ENCODE measurements at regions not wholly inside any gene's neighbourhood (a gene's known extent, or its start where the extent isn't known, plus 50 kb on each side); places are given as distances from the start of the nearest gene placed in this dataset.

DNA sequence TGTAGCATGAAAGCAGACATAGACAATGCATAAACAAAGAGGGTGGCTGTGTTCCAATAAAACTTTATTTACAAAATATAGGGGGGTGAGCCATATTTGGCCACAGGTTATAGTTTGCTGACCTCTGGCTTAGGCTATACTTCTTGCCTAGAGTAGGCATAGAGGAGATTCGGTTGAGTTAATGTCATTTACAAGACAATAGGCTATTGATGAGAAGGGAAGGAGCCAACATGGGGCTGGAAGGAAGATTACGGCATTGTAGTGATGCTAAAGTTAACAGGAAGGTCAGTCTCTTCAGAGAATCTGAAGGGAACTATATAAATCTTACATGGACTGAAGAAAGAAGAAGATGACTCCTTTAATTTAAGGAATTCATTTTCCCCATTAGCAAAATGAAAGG, 463.5 kb downstream of the HTR7 start:
- Histone ChIP-seq H3K4me3 (ENCODE audit: low read length) (no peak overlapping the region), H3K4me1 (ENCODE audit: insufficient read depth, low read length) (no peaks in the 10 kb centered on the region), H3K27ac (ENCODE audit: low read depth in 1 of 2, low read length in 2 of 2) (no peak overlapping the region), H3K9me3 (ENCODE audit: control insufficient read depth in 1 of 2, insufficient read depth in 1 of 2, low read length in 2 of 2) (no peaks in the 10 kb centered on the region), H3K27me3 (ENCODE audit: control insufficient read depth in 1 of 2, insufficient read depth in 2 of 2, low read length in 2 of 2) (no peaks in the 10 kb centered on the region), H3K36me3 (ENCODE audit: insufficient read depth, low read length) (no peaks in the 10 kb centered on the region)
- H3K4me3 Mint-ChIP-seq, result no peak overlapping the region
- H3K27me3 Mint-ChIP-seq, result no peaks in the 10 kb centered on the region
- H3K27ac Mint-ChIP-seq, result no peak overlapping the region
- ATAC-seq (ENCODE audit: poor library complexity), result no peak
- no peaks in the 10 kb centered on the region for H3K4me1 Mint-ChIP-seq (ENCODE audit: low read depth)
- TF ChIP-seq, protein P1, sequence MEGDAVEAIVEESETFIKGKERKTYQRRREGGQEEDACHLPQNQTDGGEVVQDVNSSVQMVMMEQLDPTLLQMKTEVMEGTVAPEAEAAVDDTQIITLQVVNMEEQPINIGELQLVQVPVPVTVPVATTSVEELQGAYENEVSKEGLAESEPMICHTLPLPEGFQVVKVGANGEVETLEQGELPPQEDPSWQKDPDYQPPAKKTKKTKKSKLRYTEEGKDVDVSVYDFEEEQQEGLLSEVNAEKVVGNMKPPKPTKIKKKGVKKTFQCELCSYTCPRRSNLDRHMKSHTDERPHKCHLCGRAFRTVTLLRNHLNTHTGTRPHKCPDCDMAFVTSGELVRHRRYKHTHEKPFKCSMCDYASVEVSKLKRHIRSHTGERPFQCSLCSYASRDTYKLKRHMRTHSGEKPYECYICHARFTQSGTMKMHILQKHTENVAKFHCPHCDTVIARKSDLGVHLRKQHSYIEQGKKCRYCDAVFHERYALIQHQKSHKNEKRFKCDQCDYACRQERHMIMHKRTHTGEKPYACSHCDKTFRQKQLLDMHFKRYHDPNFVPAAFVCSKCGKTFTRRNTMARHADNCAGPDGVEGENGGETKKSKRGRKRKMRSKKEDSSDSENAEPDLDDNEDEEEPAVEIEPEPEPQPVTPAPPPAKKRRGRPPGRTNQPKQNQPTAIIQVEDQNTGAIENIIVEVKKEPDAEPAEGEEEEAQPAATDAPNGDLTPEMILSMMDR (IDR thresholded peaks at IDR 0.05), result no peak
- DNase-seq, result no peak
- ChIA-PET POLR2A (no interaction called here), CTCF (no interaction called here)
- no peaks in the 10 kb centered on the region for H3K36me3 Mint-ChIP-seq (ENCODE audit: low read depth)
- intact Hi-C loops (cut with DNase I, micrococcal nuclease), result no loop called here
- H3K9me3 Mint-ChIP-seq, result no peaks in the 10 kb centered on the region

DNA sequence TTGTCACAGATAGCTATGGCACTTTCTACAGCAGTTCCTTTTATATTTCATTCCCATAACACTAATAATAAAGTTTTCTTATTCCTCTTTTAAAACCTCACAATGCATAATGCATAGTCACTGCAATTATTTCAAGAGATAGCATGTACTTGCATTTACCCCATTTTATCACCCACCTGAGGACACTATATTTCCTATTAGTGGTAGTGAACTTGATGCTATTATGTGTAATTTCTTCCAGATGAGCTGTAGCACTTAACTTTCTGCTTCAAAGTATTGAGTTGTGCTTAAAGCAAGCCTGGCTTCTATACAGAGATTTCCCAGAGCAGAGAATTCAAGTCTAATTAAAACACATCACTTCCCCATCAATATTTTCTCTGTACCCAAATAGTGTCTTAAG, 461.1 kb downstream of the HTR7 start:
- H3K27ac Mint-ChIP-seq, result no peak overlapping the region
- no peaks in the 10 kb centered on the region for H3K9me3 Mint-ChIP-seq
- CTCF ChIA-PET, result no interaction called here
- no peaks in the 10 kb centered on the region for H3K4me1 ChIP-seq (ENCODE audit: insufficient read depth, low read length)
- H3K4me1 Mint-ChIP-seq (ENCODE audit: low read depth), result no peaks in the 10 kb centered on the region
- H3K27me3 ChIP-seq (ENCODE audit: control insufficient read depth in 1 of 2, insufficient read depth in 2 of 2, low read length in 2 of 2), result no peaks in the 10 kb centered on the region
- DNase-seq (no peak), ATAC-seq (ENCODE audit: poor library complexity) (no peak)
- intact Hi-C loops (cut with DNase I, micrococcal nuclease), result no loop called here
- H3K9me3 ChIP-seq (ENCODE audit: control insufficient read depth in 1 of 2, insufficient read depth in 1 of 2, low read length in 2 of 2), result no peaks in the 10 kb centered on the region
- TF ChIP-seq, protein P1 (IDR thresholded peaks at IDR 0.05), result no peak
- no peak overlapping the region for H3K4me3 Mint-ChIP-seq
- no peaks in the 10 kb centered on the region for H3K36me3 Mint-ChIP-seq (ENCODE audit: low read depth)
- no peak overlapping the region for H3K27ac ChIP-seq (ENCODE audit: low read depth in 1 of 2, low read length in 2 of 2)
- H3K36me3 ChIP-seq (ENCODE audit: insufficient read depth, low read length), result no peaks in the 10 kb centered on the region
- no peaks in the 10 kb centered on the region for H3K27me3 Mint-ChIP-seq
- H3K4me3 ChIP-seq (ENCODE audit: low read length), result no peak overlapping the region
- POLR2A ChIA-PET, result no interaction called here

DNA sequence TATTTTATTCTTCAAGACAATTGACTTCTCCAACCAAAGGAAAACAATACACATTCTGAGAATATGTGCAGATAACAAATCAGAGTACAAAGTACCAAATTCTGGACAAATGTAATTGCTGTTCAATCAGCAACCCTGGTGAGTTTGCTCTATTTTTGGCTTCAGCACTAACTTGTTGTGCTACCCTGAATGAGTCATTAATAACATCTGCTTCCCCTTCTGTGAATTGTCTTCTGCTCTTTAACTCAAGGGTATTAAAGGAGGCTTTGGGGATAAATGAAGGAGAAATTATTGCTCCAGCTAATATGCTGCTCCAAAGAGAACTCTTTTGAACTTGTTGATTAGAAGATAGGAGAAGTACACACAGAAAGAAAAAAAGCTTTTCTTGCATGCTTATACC, 459.3 kb downstream of the HTR7 start:
- no peak overlapping the region for H3K4me3 Mint-ChIP-seq
- DNase-seq, result no peak
- H3K4me1 Mint-ChIP-seq (ENCODE audit: low read depth), result no peaks in the 10 kb centered on the region
- intact Hi-C loops (cut with DNase I, micrococcal nuclease), result no loop called here
- no peaks in the 10 kb centered on the region for H3K27me3 Mint-ChIP-seq
- no peaks in the 10 kb centered on the region for H3K27me3 ChIP-seq (ENCODE audit: control insufficient read depth in 1 of 2, insufficient read depth in 2 of 2, low read length in 2 of 2)
- no peak for ATAC-seq (ENCODE audit: poor library complexity)
- H3K4me1 ChIP-seq (ENCODE audit: insufficient read depth, low read length), result no peaks in the 10 kb centered on the region
- H3K9me3 ChIP-seq (ENCODE audit: control insufficient read depth in 1 of 2, insufficient read depth in 1 of 2, low read length in 2 of 2), result no peaks in the 10 kb centered on the region
- H3K36me3 Mint-ChIP-seq (ENCODE audit: low read depth), result no peaks in the 10 kb centered on the region
- POLR2A ChIA-PET, result no interaction called here
- H3K27ac Mint-ChIP-seq, result no peak overlapping the region
- H3K4me3 ChIP-seq (ENCODE audit: low read length), result no peak overlapping the region
- no peaks in the 10 kb centered on the region for H3K36me3 ChIP-seq (ENCODE audit: insufficient read depth, low read length)
- H3K9me3 Mint-ChIP-seq, result no peaks in the 10 kb centered on the region
- no peak overlapping the region for H3K27ac ChIP-seq (ENCODE audit: low read depth in 1 of 2, low read length in 2 of 2)
- CTCF ChIA-PET, result no interaction called here
- TF ChIP-seq, protein P1 (IDR thresholded peaks at IDR 0.05), result no peak

Measured in CD4-positive, alpha-beta T cell (primary cell).